ENCODE measurements at regions not wholly inside any gene's neighbourhood (a gene's known extent, or its start where the extent isn't known, plus 50 kb on each side); places are given as distances from the start of the nearest gene placed in this dataset.

- TF ChIP-seq CTCF (IDR thresholded peaks at IDR 0.05; ENCODE audit: control extremely low read depth in 1 of 3, insufficient read depth in 1 of 3, low read depth in 1 of 3, low read length in 3 of 3) (no peak), SUZ12 (IDR thresholded peaks at IDR 0.05; ENCODE audit: low read length) (no peak)
Measured at GRCh38 chr6:19638931-19639330, 198.2 kb upstream of the ID4 start.

All from H1 (cell line).